GM21381 (cell line): ENCODE measurements at regions not wholly inside any gene's neighbourhood (a gene's known extent, or its start where the extent isn't known, plus 50 kb on each side); places are given as distances from the start of the nearest gene placed in this dataset.
A peak's percentile ranks its signal among the peaks of the same experiment; 100 is the strongest.
"Not testable (repeated sequence)": the region's sequence is repeated elsewhere in the genome, so short reads cannot be mapped to it uniquely, and the experiment has no call there.

Experiments used
- ATAC-seq: cut with Tn5 transposase; IDR thresholded peaks from one replicate; pipeline ENCODE4 v1.9.1; 2021; ENCODE audit warnings: mild to moderate bottlenecking, moderate library complexity; ENCODE audit not compliant: unreplicated experiment

GRCh38 chr1:79549201-79549600 lies 542.7 kb upstream of the ADGRL4 start:
- no peak for ATAC-seq

- no peak for ATAC-seq
Observed at GRCh38 chr1:79547514-79547913, 541.0 kb upstream of the ADGRL4 start.

GRCh38 chr1:79543394-79543793 lies 536.9 kb upstream of the ADGRL4 start:
- no peak for ATAC-seq

GRCh38 chr1:79539001-79539400 lies 532.5 kb upstream of the ADGRL4 start:
- ATAC-seq = no peak

GRCh38 chr1:79532555-79532954 lies 526.0 kb upstream of the ADGRL4 start:
- ATAC-seq = no peak

GRCh38 chr1:79531790-79532189 lies 525.3 kb upstream of the ADGRL4 start:
- ATAC-seq = no peak

- no peak for ATAC-seq
Observed at GRCh38 chr1:79530476-79530875, 523.9 kb upstream of the ADGRL4 start.

- no peak for ATAC-seq
Observed at GRCh38 chr1:79530055-79530454, 523.5 kb upstream of the ADGRL4 start.

GRCh38 chr1:79524126-79524525 lies 517.6 kb upstream of the ADGRL4 start:
- no peak for ATAC-seq

GRCh38 chr1:79519084-79519760 lies 512.7 kb upstream of the ADGRL4 start:
- ATAC-seq = no peak

GRCh38 chr1:79517470-79518224 lies 511.1 kb upstream of the ADGRL4 start:
- ATAC-seq = no peak

- no peak for ATAC-seq
Observed at GRCh38 chr1:79507770-79508169, 501.2 kb upstream of the ADGRL4 start.

GRCh38 chr1:79501153-79501552 lies 494.6 kb upstream of the ADGRL4 start:
- no peak for ATAC-seq

- ATAC-seq = no peak
Observed at GRCh38 chr1:79499541-79499940, 493.0 kb upstream of the ADGRL4 start.

- ATAC-seq = peak; percentile 84
Observed at GRCh38 chr1:79497193-79497773, 490.8 kb upstream of the ADGRL4 start.

- ATAC-seq = no peak
Observed at GRCh38 chr1:79496129-79496528, 489.6 kb upstream of the ADGRL4 start.

GRCh38 chr1:79493702-79494101 lies 487.2 kb upstream of the ADGRL4 start:
- not testable (repeated sequence) for ATAC-seq

GRCh38 chr1:79488572-79489121 lies 482.1 kb upstream of the ADGRL4 start:
- ATAC-seq = not testable (repeated sequence)

GRCh38 chr1:79478728-79479373 lies 472.3 kb upstream of the ADGRL4 start:
- ATAC-seq = no peak

- no peak for ATAC-seq
Observed at GRCh38 chr1:79478160-79478559, 471.6 kb upstream of the ADGRL4 start.

- ATAC-seq = peak; percentile 63
Observed at GRCh38 chr1:79472067-79472656, 465.6 kb upstream of the ADGRL4 start.
